Dedifferentiated amniotic fluid mesenchymal stem cell (primary cell): ENCODE measurements at regions not wholly inside any gene's neighbourhood (a gene's known extent, or its start where the extent isn't known, plus 50 kb on each side); places are given as distances from the start of the nearest gene placed in this dataset.

Experiments used
- DNase-seq: peaks from one replicate; pipeline ENCODE4 v3.0.0-alpha.2; 2016; ENCODE audit errors: extremely low spot score

- DNase-seq = no peak
Measured at GRCh38 chr12:28824193-28824846, 324.8 kb upstream of the FAR2 start.

GRCh38 chr12:28824849-28825248 is 324.2 kb upstream of the FAR2 start:
- no peak for DNase-seq

- DNase-seq = no peak
Measured at GRCh38 chr12:28826766-28827165, 322.3 kb upstream of the FAR2 start.

- DNase-seq = no peak
Measured at GRCh38 chr12:28827861-28828260, 321.2 kb upstream of the FAR2 start.

DNA sequence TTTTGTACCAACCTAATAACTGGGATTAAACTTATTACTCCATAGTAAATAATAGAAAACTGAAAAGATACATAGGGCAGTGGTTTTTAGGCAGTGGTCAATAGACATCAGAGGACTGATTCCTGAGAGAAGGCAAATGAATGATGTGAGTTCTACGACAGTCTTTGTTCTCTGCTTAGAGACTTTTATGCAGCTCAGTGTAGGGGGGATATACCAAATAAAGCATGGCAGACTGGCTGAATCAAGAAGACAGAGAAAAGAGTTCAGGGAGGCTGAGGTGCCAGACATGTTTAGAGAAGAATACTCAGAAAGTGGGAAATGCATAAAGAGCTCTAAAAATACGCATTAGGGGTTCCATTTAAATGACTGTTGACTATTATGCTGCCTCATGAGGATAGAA is 320.8 kb upstream of the FAR2 start:
- DNase-seq = no peak

DNA sequence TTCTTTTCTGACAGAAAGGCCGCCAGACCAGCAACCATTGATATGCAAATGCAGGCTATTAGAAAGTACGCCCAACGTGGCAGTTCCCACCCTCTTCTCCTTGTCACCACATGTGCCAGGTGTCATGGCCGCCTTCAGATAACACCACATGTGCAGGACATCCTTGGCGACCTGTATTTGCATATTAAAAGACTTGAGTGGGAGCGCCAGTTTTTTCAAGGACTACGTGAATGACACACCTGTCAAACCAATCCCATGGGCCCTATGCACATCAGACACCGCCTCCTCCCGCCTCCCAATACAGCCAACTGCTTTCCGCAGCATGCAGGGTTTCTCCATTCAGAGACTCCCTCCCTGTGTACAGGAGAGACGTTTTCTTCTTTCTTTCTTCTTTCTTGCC is 318.6 kb upstream of the FAR2 start:
- no peak for DNase-seq

GRCh38 chr12:28844718-28845117 is 304.4 kb upstream of the FAR2 start:
- no peak for DNase-seq

DNA sequence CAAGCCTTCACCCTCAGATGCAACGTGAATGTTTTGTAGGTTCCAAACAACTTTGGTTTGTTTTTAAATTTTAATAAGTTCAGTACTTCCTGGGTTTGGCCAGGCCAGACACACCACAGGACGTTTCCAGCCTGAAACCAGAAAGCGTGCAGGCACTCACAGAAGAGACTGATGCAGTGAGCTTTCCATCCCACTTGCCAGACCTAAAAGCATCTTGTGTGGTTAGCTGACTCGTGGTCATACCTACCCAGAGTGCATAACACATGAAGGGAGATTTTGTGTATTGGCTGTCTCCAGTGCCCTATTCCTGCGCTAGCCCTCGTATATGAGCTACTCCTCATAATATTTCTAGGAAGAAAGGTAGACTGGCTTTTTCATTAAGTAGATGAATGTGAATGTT is 297.3 kb upstream of the FAR2 start:
- DNase-seq = no peak

- no peak for DNase-seq
Measured at GRCh38 chr12:28855761-28856310, 293.2 kb upstream of the FAR2 start.

DNA sequence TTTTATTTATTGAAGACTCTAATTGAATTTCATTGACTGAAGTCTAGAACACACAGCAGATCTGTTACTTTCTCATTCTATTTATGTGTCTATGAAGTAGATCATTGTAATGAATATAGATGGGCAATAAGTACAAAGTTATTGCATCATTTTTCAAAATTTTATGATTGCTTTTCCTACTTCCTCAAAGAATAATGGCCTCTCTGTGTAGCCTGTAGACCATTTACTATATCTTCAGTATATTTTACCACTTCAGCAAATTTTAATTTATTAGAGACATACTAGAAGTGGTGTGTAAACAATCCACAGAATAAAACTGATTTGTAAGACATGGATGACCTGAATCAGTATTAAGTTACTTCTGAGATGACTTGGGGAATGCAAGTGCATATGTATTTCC is 291.7 kb upstream of the FAR2 start:
- DNase-seq = no peak

- no peak for DNase-seq
Measured at GRCh38 chr12:28859551-28859950, 289.5 kb upstream of the FAR2 start.

- no peak for DNase-seq
Measured at GRCh38 chr12:28865776-28866175, 283.3 kb upstream of the FAR2 start.

DNA sequence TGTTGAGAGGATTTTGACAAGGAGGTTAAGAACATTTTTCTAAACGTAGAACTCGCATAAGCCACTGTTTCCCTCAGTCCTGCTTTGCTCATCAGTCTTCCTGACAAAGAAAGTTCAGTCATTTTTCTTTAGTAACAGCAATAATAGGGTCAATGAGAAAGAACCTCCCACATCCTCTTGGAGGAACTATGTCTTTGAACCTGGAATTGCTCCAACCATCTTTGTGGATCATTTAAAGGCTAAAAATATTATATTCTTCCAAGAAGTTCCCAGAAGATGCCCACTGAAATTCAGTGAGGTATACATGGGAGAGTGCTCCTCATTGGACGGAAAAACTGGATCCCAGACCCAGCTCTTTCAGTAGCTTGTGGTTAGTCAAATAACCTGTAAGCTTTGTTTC is 282.8 kb upstream of the FAR2 start:
- DNase-seq = no peak

- DNase-seq = no peak
Measured at GRCh38 chr12:28866715-28867503, 282.2 kb upstream of the FAR2 start.

DNA sequence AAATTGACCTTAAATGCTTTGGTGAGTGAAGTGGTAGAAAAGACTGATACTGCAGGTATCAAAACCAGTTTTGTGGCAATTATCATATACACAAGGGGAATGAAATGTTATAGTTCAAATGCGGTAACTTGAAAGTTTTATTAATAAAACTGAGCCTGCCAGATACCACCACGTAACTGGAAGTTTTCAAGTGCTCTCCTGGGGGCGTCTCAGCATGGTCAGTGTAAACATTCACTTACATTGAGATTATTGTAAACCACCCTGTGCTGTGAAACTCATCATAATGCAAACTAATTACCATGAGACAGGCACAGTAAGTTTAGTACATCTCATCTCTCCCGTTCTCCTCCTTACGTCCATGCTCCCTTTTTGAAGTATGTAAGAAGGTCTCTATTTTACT is 280.7 kb upstream of the FAR2 start:
- DNase-seq = no peak

- DNase-seq = peak; percentile 39
Measured at GRCh38 chr12:28869197-28869596, 279.9 kb upstream of the FAR2 start.

DNA sequence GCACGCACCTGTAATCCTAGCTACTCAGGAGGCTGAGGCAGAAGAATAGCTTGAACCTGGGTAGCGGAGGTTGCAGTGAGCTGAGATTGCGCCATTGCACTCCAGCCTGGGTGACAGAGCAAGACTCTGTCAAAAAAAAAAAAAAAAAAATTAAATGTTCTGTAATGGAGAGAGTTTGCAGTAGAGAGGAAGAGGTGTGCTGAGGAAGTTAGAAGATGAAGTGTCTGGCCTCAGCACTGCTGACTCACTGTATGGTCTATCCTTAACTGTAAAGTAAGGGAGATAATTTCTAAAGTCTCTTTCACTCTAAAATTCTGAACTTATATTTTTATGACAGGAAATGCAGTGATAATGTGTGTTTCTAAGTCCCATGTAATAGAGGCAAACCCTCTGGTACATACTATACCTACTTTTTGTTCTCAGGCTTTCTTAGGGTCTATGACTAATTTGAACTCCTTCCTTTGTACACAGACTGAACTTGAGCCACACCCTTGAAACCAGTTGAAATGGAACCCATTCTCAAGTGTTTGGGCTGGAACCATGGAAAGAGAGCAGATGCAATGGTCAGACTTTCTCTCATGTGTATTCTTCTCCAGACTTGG is 278.1 kb upstream of the FAR2 start:
- DNase-seq = no peak

DNA sequence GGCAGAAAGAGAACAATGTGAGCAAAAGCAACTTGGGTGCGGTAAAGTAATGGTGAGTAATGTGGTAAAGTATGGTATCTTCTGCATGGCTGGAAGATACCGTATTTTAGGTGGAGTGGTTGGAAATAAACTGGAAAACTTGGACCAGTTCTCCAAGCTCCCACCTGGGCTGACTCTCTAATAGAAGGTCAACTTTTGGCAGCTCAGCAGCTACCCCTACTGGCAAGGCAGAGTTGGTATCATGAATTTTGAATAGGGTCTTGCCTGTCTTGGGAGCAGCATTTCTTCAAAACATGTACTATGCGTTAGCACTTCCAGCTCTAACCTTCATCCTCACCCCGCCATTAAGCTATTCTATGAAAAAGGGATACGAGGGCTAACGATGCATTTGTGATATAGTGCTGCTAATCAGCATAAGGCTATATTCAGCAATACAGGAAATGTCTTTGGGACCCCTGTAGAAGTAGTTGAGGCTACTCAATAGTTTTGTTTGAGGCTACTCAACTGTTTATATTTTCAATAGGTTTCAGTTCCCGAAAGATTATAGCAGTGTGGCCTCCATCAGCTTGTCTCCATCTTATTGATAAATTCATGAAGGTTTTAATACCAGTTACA is 276.3 kb upstream of the FAR2 start:
- DNase-seq = peak; percentile 44

GRCh38 chr12:28874758-28875157 is 274.3 kb upstream of the FAR2 start:
- no peak for DNase-seq

- DNase-seq = no peak
Measured at GRCh38 chr12:28876196-28876798, 272.8 kb upstream of the FAR2 start.

DNA sequence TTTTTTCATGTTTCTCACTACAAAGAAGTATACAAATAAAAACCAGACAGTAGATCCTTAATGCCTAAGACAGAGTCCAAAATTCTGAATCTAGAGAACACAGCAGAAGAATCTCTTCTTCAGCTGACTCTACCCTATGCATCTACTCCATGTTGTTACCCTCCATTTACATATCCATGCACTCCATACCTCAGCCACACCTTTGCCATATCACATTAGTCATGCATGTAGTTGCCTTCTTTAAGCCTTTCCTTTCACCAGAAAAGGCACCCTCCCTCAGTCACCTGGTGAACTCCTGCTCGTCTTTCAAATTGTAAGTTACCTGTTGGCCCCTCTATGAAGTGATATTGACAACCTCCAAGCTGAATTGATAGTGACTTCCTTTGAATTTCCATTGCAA is 271.2 kb upstream of the FAR2 start:
- DNase-seq = no peak

GRCh38 chr12:28878629-28879028 is 270.4 kb upstream of the FAR2 start:
- no peak for DNase-seq
